D721Med (cell line): ENCODE measurements at regions not wholly inside any gene's neighbourhood (a gene's known extent, or its start where the extent isn't known, plus 50 kb on each side); places are given as distances from the start of the nearest gene placed in this dataset.

Experiments used
- DNase-seq: peaks from one replicate; pipeline ENCODE4 v3.0.0; 2011; ENCODE audit warnings: low spot score; ENCODE audit not compliant: insufficient read length
- FAIRE-seq: peaks from 2 replicates; lab custom pipeline; 2011; peaks lifted over from hg19 to GRCh38; lab: Jason Lieb, UNC
- CTCF ChIP-seq: IDR thresholded peaks from 2 replicates; pipeline ENCODE4 v1.5.1; 2012; ENCODE audit warnings: mild to moderate bottlenecking, control low read depth; ENCODE audit not compliant: insufficient read depth; ENCODE audit errors: missing control alignments

GRCh38 chr9:108512426-108513173, 343.2 kb downstream of the ACTL7B start:
- no peak for TF ChIP-seq CTCF
- FAIRE-seq (no peak), DNase-seq (no peak)

- TF ChIP-seq CTCF: no peak
Measured at GRCh38 chr9:108511307-108511706, 344.5 kb downstream of the ACTL7B start.

GRCh38 chr9:108496846-108497245, 358.9 kb downstream of the ACTL7B start:
- DNase-seq: no peak
- FAIRE-seq: no peak
- TF ChIP-seq CTCF: no peak

More at GRCh38 chr9:108511307-108511706, 344.5 kb downstream of the ACTL7B start:
- FAIRE-seq (no peak), DNase-seq (no peak)

DNA sequence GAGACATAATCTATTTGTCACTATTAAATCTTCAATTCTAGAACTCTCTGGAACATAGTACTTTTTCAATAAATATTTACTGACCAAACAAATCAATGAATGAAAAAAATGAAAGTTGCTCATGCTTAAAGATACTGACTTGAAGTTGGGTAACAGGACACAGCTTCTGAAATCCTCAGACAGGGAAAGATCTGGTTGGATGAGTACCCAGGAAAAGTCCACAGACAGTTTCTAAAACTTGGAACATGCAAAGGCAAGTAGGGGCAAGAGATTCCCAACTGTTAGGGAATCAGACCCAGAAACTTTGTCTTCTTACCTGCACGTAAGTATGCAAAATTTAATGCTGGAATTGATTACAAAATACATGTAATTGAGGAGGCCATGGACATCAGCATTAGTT, 366.2 kb downstream of the ACTL7B start:
- DNase-seq (no peak), FAIRE-seq (no peak)
- TF ChIP-seq CTCF: no peak

- FAIRE-seq: no peak
Measured at GRCh38 chr9:108486831-108487230, 369.0 kb downstream of the ACTL7B start.

DNA sequence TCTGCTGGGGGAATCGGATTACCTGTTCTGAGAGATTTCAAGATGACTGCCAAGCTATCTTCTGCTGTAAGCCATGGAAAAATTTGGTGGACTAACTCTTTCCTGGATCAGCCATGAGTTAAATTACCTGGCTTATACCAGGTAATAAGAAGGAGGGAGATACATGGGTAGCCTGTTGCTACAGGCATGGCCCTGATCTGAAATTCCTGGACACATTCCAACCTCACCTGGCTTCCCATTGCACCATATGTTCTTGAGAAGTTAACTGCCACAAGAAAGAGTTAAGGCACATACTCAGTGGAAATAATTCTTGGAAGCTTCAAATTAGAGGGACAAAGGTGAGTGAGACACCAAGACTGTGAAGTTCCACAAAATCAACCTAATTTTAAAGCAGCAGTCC, 371.3 kb downstream of the ACTL7B start:
- no peak for TF ChIP-seq CTCF
- no peak for DNase-seq

More at GRCh38 chr9:108486831-108487230, 369.0 kb downstream of the ACTL7B start:
- no peak for DNase-seq
- TF ChIP-seq CTCF: no peak

DNA sequence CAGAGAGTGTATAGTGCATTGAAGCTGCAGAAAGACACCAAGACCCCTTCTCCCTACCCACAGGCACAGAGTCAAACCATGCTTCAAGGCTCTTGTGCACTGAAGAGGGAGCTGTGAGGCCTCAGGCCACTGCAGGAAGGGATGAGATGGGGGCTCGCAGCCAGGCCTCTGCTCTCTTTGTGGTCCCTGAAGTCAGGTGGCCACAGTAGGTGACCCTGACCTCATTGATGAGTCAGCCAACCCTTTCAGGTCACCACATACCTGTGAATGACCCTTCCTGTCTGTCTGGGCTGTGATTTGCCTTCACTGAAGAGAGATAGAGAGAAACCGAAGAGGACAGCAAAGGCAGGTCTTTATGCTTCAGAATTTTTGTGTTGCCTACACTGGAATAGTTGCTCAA, 372.1 kb downstream of the ACTL7B start:
- no peak for TF ChIP-seq CTCF
- FAIRE-seq (no peak), DNase-seq (no peak)

More for the DNA sequence above, 371.3 kb downstream of the ACTL7B start:
- no peak for FAIRE-seq
